GM18502 (cell line): ENCODE measurements at regions not wholly inside any gene's neighbourhood (a gene's known extent, or its start where the extent isn't known, plus 50 kb on each side); places are given as distances from the start of the nearest gene placed in this dataset.

Experiments used
- ATAC-seq: cut with Tn5 transposase; IDR thresholded peaks from one replicate; pipeline ENCODE4 v1.9.1; 2021; ENCODE audit warnings: mild to moderate bottlenecking; ENCODE audit not compliant: unreplicated experiment, poor library complexity

DNA sequence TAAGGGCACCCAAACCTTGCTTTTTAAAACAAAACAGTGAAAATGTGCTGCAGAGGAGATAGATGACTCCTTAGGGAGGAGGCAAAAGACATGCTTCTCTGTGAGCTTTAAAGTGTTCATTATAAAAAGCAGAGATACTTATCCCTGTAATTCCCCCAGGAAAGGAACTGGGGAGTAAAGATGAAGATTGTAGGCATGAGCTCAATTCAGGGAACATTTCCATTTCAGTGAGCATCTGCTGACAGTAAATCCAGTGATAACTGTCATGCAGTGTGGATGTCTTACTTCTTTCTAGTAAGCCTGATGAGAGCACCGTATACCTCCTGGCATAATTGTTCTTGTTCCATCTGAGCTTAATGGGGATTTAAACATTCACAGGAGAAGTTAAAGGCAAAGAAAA lies 1296.5 kb downstream of the MRPL39 start:
- ATAC-seq, result no peak

DNA sequence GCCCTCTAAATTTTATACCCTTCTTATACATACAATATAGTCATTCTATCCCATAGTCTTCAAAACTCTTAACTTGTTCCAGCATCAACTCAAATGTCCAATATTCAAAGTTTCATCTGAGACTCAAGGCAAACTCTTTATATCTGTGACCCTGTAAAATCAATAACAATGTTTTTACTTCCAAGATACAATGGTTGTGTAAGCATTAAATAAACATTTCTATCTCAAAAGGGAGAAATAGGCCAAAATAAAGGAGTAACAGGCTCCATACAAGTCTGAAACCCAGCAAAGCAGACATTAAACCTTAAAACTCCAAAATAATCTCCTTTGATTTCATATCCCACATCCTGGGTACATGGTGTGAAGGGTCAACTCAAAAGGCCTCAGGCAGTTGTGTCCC lies 1299.1 kb downstream of the MRPL39 start:
- no peak for ATAC-seq

DNA sequence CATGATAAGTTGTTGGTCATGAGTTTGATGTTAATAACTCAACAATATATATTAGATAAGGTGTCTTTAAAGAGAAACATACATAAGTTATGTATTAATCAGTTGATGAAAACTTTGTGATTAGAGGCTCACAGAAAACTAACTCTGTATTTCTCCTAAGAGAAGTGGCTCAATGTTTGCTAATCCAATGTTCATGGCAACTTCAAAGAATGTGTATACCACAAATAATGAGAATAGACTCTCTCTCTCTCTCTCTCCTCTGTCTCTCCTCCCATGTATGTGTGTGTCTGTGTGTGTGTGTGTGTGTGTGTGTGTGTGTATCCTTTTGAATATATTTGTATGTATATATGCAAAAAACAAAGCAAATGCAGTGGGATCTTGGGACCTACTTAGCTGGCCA lies 1304.9 kb downstream of the MRPL39 start:
- ATAC-seq, result no peak

DNA sequence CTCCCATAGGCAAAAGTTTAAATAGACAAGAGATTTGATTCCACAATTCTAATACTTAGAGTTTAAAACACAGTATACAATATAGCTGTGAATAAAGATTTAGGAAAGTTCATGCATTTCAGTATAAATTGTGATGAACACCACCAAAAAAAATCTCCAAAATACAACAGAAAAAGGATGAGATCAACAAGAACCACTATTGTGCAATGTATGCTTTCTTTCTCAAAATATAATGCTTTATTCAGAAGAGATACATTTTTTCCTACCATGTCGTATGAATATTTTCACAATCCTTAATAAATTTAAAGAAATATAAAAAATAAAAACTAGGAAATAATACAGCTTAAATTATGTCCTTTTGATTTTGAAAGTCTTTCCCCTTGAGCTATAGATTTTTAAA lies 1309.2 kb downstream of the MRPL39 start:
- ATAC-seq, result no peak

DNA sequence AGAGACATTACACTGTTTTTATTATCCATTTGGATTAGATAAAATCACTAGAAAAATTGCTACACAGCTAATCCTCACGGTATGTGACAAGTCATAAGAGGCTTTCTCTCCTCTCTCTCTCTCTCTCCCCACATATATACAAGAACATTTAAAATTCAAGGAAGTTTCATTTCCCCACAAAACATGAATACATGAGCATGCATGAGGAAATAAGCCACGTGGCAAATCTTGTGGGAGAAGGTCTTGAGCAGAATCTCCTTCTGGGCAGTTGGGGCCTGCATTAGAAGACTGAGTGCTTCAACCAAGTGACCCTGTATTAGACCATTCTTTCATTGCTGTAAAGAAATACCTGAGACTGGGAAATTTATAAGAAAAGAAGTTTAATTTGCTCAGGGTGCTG lies 1313.1 kb downstream of the MRPL39 start:
- ATAC-seq, result no peak

DNA sequence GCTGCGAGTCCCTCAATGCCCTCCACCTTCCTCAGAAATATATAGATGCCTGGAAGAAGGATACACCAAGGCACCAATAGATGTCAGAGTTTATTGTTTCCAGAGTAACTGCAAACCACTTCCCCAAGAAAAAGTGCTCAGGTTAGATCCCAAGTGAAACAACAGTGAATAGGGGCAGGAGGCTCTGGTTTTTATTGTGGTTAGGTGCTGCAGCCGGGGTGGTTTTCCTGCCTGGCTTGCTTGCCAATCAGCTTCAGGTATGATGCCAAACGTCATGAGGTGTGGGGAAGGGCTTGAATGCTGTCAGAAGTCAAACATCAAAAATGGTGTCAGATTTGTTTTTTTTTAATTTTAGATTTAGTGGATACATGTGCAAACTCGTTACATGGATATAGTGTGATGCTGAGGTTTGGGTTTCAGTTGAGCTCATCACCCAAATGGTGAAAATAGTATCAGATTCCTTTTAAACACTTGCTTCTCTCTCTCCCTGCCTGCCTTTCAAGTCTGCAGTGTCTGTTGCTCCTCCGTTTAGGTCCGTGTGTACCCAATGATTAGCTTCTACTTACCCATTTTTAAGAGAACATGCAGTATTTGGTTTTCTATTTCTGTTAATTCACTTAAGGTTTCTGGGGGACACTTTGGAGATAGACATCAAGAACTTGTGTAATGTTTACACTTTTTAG lies 1317.0 kb downstream of the MRPL39 start:
- ATAC-seq, result no peak

DNA sequence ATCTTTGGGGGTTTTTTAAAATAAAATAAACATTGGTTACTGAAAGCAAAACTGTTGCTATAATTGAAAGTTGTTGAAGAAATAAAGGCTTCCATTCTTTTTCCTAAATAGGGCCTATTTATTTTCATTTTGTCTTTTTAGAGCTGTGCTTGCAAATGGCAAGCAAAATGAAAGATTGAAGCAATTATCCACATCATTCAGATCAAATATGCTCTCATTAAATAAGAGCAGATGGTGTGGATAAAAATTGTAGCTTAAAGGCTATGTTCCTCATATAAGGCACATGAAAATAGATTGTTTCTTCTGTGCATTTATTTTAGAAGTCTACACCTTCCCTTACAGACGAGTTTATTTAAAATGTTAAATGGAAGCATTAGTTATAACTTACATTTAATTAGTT lies 1317.7 kb downstream of the MRPL39 start:
- no peak for ATAC-seq

DNA sequence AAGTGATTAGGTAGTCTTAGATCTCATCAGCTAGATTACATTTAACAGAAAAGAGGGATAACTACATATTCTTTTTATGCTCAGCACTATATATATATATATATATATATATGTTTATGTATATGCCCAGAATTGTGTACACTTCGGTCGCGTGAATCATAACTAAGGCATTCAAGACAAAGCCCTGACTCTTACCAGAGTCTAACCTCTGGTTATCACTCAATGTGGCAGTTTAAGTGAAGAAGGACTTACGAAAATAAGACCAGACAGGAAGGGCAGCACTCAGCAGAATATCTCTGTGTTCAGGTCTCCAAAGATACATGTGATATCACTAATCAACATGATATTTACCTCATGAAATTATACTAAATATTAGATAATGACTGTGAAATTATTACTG lies 1326.7 kb downstream of the MRPL39 start:
- ATAC-seq, result no peak

DNA sequence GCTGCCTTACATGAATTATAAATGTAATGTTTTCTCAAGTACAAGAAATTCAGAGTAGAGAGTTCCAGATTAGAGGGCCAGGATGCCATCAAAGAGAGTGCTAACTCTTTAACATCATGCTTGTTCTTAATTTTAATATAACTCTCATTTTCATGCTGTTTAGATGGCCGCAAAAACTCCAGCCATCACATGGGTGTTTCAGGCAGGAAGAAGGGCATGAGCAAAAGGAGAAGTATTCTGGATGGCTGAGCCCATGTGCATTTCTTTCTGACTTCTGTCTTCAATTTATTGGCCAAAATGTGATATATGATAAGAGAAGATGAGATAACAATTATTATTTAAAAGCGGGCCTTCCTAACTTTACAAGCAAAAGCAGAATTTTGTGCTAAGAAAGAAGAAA lies 1328.6 kb downstream of the MRPL39 start:
- no peak for ATAC-seq

DNA sequence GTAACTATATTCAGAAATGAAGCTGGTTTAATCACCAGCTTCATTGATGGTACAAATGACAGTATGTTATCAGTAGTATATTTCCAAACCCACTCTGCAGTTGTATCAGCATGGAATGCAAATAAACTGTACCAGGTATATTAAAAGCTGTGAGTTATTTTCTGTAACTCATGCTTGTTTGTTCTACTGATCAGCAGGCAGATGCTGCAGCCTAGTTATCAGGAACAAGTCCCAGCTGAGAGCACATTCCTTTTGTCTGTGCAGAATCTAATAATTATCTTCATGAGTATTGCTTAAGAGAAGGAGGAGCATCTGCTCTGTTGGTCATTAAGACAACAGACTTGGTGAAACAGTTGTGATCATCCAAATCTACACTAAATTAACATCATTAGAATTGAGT lies 1331.1 kb downstream of the MRPL39 start:
- ATAC-seq, result no peak

DNA sequence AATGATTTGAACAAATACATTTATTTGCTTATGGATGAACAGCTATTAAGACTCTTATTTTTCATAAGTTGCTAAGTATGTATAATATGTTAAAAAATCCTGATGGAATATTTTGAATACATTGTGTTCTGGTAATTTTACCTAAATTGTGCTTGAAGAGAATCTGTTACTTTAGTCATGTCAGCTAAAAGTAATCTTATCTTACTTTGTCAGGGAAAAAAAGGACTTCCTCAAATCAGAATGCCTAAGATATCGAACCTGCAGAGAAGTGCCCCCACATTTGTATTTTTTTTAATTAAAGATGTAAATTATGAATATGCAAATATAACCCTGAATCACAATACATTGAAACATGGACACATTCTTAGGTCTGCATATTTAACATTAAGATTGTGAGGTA lies 1331.7 kb downstream of the MRPL39 start:
- no peak for ATAC-seq

DNA sequence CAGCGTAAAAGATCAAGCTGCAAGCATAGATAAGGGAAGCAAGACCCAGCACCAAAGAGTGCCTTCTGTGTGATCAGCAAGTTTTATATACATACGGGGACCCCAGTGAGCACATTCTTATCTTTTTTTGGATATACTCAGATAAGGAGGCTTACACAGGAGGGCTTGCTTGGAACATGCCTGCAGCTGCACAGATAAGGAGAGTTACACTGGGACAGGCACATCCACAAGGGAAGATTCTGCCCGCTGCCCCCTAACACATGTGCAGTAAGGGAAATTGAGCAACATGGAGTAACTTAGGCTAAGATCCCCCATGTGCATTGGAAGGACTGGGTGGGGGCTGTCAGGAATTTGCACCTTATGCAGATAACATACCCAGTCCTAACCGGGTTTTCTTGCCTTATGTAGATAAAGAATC lies 1334.8 kb downstream of the MRPL39 start:
- no peak for ATAC-seq

DNA sequence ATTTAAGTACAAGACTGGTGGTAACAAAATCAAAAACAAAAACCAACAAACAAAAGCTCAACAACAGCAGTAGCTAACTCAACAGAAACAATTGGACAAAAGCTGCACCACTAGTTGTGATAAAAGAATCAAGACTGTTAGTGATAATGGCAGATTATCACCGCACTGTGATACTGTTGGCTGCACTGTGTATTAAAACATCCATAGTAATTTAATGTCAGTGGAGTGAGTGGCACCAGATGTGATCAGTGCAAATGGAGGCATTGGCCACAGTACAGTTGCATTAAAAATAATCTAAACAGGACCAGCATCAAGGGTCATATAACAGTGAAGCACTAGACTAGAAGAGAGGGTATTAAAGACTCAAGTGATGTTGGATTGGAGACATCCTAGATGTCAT lies 1341.3 kb downstream of the MRPL39 start:
- no peak for ATAC-seq

DNA sequence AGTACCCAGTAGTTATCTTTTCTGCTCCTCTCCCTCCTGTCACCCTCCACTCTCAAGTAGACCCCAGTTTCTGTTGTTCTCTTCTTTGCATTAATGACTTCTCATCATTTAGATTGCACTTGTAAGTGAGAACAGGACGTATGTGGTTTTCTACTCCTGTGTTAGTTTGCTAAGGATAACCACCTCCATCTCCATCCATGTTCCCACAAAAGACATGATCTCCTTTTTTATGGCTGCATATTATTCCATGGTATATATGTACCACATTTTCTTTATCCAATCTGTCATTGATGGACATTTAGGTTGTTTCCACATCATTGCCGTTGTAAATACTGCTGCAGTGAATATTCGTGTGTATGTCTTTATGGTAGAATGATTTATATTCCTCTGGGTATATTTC lies 1346.5 kb downstream of the MRPL39 start:
- no peak for ATAC-seq

DNA sequence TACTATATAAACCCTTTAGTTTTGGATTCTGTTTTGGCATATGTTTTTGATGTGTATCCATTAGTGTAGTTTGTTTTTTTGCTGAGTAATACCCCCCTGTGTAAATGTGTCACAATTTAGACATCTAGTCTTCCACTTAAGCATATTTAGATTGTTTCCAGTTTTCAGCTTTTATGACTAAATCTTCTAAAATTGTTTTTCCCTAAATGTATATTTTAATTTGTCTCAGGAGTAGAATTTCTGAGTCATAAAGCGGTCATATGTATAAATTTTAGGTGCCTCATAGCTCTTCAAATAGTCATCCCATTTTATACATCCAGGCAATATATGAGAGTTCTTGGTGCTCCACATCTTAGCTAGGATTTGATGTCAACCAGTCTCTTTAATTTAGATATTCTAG lies 1348.0 kb downstream of the MRPL39 start:
- ATAC-seq, result no peak

DNA sequence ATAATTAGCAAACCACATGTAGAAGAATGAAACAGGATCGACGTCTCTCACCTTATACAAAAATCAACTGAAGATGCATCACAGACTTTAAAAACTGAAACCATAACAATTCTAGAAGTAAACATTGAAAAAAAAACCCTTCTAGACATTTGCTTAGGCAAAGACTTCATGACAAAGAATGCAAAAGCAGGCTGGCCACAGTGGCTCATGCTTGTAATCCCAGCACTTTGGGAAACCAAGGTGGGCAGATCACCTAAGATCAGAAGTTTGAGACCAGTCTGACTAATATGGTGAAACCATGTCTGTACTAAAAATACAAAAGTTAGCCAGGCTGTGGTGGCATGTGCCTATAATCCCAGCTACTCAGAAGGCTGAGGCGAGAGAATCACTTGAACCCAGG lies 1351.7 kb downstream of the MRPL39 start:
- ATAC-seq, result no peak

DNA sequence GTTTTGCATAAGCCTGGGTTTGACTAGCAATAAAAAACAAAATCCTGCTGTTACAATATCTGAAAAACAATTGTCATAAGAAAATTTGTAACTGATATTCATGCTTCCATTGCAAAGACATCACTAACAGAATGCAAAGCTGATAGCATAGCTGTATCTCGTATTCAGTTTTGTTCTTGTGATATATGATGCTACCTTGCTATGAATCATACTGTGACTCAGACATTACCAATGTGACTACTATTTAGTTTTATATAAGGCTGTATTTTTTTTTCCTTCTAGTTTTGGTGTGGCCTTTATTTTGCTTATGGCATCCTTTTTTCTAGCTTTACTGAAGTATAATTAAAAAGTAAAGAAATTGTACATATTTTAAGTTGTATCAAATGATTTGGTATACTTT lies 1381.8 kb downstream of the MRPL39 start:
- no peak for ATAC-seq

DNA sequence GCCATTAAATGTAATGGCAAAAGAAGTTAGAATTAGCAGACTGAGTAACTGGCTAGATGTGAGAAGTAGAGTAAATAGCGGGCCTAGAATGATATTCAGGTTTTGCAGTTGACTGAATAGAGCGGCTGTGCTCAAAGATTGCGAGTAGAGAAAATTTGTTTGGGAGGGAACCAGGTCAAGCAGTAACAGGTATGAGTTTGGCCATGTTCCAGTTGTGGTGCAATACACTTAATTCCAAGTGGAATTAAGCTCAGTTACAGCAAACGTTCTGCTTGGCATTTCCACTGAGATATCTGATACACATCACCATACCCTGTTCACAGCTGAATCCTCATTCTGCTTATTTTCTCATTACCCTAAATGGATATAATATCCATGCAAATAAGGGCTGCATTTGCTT lies 1382.9 kb downstream of the MRPL39 start:
- no peak for ATAC-seq

DNA sequence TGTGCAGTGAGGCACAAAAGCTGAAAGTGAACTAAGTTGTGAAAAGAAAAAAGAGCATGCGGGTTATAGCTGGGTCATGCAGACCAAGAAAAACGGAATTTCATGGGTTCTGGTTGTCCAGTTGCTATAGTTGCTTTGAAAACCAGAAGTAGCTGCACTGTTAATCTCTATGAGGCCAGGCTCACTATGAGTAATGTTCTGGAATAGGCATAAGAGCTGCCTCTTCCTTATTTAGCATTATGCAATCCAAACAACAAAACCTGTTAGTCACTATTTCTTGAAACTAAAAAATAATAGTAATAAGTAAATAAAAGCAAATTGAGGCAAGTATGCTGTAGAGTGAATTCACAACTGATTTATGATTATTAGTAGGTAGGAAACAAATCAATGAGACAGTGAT lies 1383.7 kb downstream of the MRPL39 start:
- ATAC-seq, result no peak

DNA sequence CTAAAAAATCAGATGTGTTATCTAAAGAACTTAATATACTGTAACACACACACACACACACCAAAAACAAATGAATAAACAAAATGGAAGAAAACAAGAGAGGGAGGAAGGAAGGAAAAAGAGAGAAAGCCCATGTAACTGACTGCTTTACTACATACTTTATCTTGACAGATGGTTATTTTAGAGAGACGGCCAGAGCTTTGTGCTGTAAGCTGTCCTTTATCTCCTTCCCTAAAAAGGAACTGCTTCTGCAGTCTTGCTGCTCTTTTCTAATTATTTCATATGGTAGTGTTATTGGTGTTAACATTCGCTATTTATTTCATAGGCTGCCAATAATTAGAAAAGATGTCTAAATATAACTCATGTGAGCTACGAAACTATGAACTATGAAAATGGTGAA lies 1384.6 kb downstream of the MRPL39 start:
- ATAC-seq, result no peak

DNA sequence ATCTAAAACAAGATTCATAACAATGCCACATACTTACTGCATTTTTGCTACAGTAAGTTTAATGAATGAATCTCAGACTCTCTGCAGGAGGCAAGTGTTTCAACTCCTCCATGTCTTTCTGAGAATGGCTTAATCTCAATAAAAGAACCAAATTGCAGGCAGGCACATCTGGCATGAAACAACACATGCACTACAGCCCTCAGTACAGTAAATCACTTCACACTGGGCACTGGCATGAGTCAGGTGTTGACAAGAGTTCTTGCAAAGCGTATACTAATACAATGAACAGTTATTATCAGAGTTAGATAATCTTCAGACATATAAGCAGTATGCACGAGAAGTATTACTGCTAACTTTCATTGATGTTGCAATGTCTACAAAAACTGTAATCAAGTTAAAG lies 1386.8 kb downstream of the MRPL39 start:
- ATAC-seq, result no peak

DNA sequence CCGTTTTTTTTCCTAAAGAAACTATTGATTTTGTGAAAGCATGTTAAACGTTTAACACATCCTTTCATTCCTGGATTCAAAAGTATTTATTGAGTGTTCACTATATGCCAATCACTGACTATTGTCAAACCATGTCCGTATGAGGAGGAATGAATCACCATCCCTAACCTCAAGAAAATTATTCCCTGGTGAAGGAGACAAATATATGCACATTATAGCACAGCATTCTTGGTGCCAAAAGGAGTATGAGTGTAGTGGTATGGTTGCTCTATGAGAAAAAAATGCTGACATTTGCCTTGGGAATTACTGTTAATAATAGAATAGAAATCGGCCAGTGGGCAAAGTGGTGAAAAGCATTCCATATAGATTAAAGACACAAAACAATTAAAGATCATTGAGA lies 1390.1 kb downstream of the MRPL39 start:
- ATAC-seq, result no peak

DNA sequence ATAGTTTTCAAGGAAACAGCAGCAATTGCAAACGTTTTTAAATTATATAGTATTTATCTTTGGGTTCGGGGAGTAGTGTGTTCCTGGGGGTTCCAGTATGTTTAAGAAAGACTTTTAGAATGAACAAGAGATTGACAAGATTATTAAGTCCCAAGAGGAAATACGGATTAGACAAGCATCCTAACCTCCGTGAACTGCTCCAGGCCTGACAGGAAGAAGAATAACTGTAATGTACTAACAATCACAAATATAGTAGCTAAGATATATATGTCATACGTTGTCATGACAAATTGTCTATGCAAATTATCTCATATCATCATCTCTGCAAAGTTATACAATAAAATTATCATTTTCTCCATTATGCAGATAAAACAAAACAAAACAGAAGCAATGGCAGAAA lies 1397.2 kb downstream of the MRPL39 start:
- no peak for ATAC-seq
